Endodermal cell (in vitro differentiated cells): ENCODE measurements at regions not wholly inside any gene's neighbourhood (a gene's known extent, or its start where the extent isn't known, plus 50 kb on each side); places are given as distances from the start of the nearest gene placed in this dataset.

Experiments used
- DNase-seq: peaks from one replicate; pipeline ENCODE4 v3.0.0-alpha.2; 2017
- H3K27ac ChIP-seq: 2 replicates; pipeline ENCODE4 v1.5.1; 2013; ENCODE audit warnings: mild to moderate bottlenecking, low read depth, low read length, moderate library complexity
- H3K27me3 ChIP-seq: 2 replicates; pipeline ENCODE4 v1.6.1; 2013; ENCODE audit warnings: mild to moderate bottlenecking, low read length, moderate library complexity; ENCODE audit not compliant: insufficient read depth, control insufficient read depth, poor library complexity, severe bottlenecking
- H3K36me3 ChIP-seq: 2 replicates; pipeline ENCODE4 v1.7.0; 2013; ENCODE audit warnings: mild to moderate bottlenecking, low read length, moderate library complexity; ENCODE audit not compliant: control insufficient read depth, insufficient read depth
- H3K4me1 ChIP-seq: one replicate; pipeline ENCODE4 v1.7.0; 2013; ENCODE audit warnings: low read length; ENCODE audit not compliant: control insufficient read depth, insufficient read depth
- H3K4me3 ChIP-seq: 2 replicates; pipeline ENCODE4 v1.5.1; 2013; ENCODE audit warnings: mild to moderate bottlenecking, low read length, moderate library complexity
- H3K9ac ChIP-seq: 2 replicates; pipeline ENCODE4 v1.6.1; 2013; ENCODE audit warnings: mild to moderate bottlenecking, low read length, moderate library complexity; ENCODE audit not compliant: poor library complexity, severe bottlenecking; ENCODE audit errors: extremely low read depth
- H3K9me3 ChIP-seq: 2 replicates; pipeline ENCODE4 v1.6.1; 2013; ENCODE audit warnings: mild to moderate bottlenecking, low read length, moderate library complexity; ENCODE audit not compliant: control insufficient read depth
- H3K27ac Mint-ChIP-seq: 2 replicates; pipeline ENCODE4 v1.8.0; 2020; ENCODE audit warnings: mixed read lengths
- H3K27me3 Mint-ChIP-seq: 2 replicates; pipeline ENCODE4 v1.8.0; 2021; ENCODE audit warnings: mild to moderate bottlenecking, mixed read lengths; ENCODE audit not compliant: insufficient read depth
- H3K36me3 Mint-ChIP-seq: 2 replicates; pipeline ENCODE4 v1.8.0; 2020; ENCODE audit warnings: low read depth, mixed read lengths
- H3K4me1 Mint-ChIP-seq: 2 replicates; pipeline ENCODE4 v1.8.0; 2020; ENCODE audit warnings: mixed read lengths
- H3K4me3 Mint-ChIP-seq: 2 replicates; pipeline ENCODE4 v1.8.0; 2020; ENCODE audit warnings: mild to moderate bottlenecking, moderate library complexity, mixed read lengths
- H3K9me3 Mint-ChIP-seq: 2 replicates; pipeline ENCODE4 v1.8.0; 2020; ENCODE audit warnings: mild to moderate bottlenecking, mixed read lengths
- CTCF ChIP-seq: fragments of 200-600 bp; sonication (generic); conservative IDR thresholded peaks from 2 replicates; pipeline ENCODE4 v1.5.0; 2021; ENCODE audit warnings: antibody characterized with exemption, mild to moderate bottlenecking
- WGBS, 2 experiments: methylation state at CpG; one replicate each; pipeline versions ENCODE4 v1.1.5 to v1.1.7; 2013; ENCODE audit warnings: missing lambda C conversion rate in 2 of 2, mixed read lengths in 1 of 2; ENCODE audit not compliant: insufficient coverage in 1 of 2, insufficient read length in 1 of 2; 5-methylcytosine and 5-hydroxymethylcytosine counted together

- H3K4me3 ChIP-seq: no peak overlapping the region
- no peak overlapping the region for H3K9ac ChIP-seq
- Mint-ChIP-seq H3K9me3 (no peaks in the 10 kb centered on the region), H3K27me3 (peaks cover 38% of the 10 kb centered on the region), H3K27ac (no peak overlapping the region), H3K36me3 (no peaks in the 10 kb centered on the region), H3K4me1 (peaks cover 14% of the 10 kb centered on the region), H3K4me3 (no peak overlapping the region)
- H3K4me1 ChIP-seq: peaks cover 4% of the 10 kb centered on the region
- H3K9me3 ChIP-seq: no peaks in the 10 kb centered on the region
- no peaks in the 10 kb centered on the region for H3K36me3 ChIP-seq
- no peak overlapping the region for H3K27ac ChIP-seq
- TF ChIP-seq CTCF: no peak
- DNase-seq: no peak
- WGBS, 2 experiments: 93 to 94% methylated on average over 4 to 7 of the region's 7 CpGs
- H3K27me3 ChIP-seq: no peaks in the 10 kb centered on the region
Observed at GRCh38 chr15:96043591-96044171, 286.8 kb upstream of the NR2F2 start.

- TF ChIP-seq CTCF: no peak
- Mint-ChIP-seq H3K9me3 (no peaks in the 10 kb centered on the region), H3K4me3 (no peak overlapping the region), H3K36me3 (no peaks in the 10 kb centered on the region), H3K27ac (no peak overlapping the region), H3K4me1 (peaks cover 31% of the 10 kb centered on the region), H3K27me3 (peaks cover 54% of the 10 kb centered on the region)
- DNase-seq: peak; percentile 59
- Histone ChIP-seq H3K27ac (no peak overlapping the region), H3K27me3 (no peaks in the 10 kb centered on the region), H3K9ac (no peak overlapping the region), H3K9me3 (no peaks in the 10 kb centered on the region), H3K36me3 (no peaks in the 10 kb centered on the region), H3K4me3 (no peak overlapping the region), H3K4me1 (peaks cover 15% of the 10 kb centered on the region)
- 80 to 100% methylated on average over 5 of the region's 5 CpGs for WGBS, 2 experiments
Observed at GRCh38 chr15:96046620-96047240, 283.8 kb upstream of the NR2F2 start.

- no peak overlapping the region for H3K4me3 Mint-ChIP-seq
- H3K9me3 Mint-ChIP-seq: no peaks in the 10 kb centered on the region
- DNase-seq: no peak
- peaks cover 55% of the 10 kb centered on the region for H3K27me3 Mint-ChIP-seq
- TF ChIP-seq CTCF: no peak
- WGBS, 2 experiments: 87 to 92% methylated on average over 14 of the region's 14 CpGs
- peaks cover 33% of the 10 kb centered on the region for H3K4me1 Mint-ChIP-seq
- Histone ChIP-seq H3K27me3 (no peaks in the 10 kb centered on the region), H3K9ac (no peak overlapping the region), H3K36me3 (no peaks in the 10 kb centered on the region), H3K4me1 (peaks cover 15% of the 10 kb centered on the region), H3K4me3 (no peak overlapping the region), H3K27ac (no peak overlapping the region), H3K9me3 (no peaks in the 10 kb centered on the region)
- no peaks in the 10 kb centered on the region for H3K36me3 Mint-ChIP-seq
- H3K27ac Mint-ChIP-seq: no peak overlapping the region
Observed at GRCh38 chr15:96047255-96047931, 283.1 kb upstream of the NR2F2 start.
